Posterior cingulate gyrus (tissue), 11 donors: ENCODE measurements at regions not wholly inside any gene's neighbourhood (a gene's known extent, or its start where the extent isn't known, plus 50 kb on each side); places are given as distances from the start of the nearest gene placed in this dataset.
"Not testable (repeated sequence)": the region's sequence is repeated elsewhere in the genome, so short reads cannot be mapped to it uniquely, and the experiment has no call there.

Experiments used
- DNase-seq, 10 donors: peaks; one replicate each; pipeline versions ENCODE4 v3.0.0 to v3.0.0-alpha.2; 2020 to 2021; ENCODE audit warnings: mixed read lengths in 3 of 10
- intact Hi-C: fragments of 100-400 bp; cut with DNase I; formaldehyde crosslinking; loops from one replicate; pipeline ENCODE4 v1.15.1; 2023

DNA sequence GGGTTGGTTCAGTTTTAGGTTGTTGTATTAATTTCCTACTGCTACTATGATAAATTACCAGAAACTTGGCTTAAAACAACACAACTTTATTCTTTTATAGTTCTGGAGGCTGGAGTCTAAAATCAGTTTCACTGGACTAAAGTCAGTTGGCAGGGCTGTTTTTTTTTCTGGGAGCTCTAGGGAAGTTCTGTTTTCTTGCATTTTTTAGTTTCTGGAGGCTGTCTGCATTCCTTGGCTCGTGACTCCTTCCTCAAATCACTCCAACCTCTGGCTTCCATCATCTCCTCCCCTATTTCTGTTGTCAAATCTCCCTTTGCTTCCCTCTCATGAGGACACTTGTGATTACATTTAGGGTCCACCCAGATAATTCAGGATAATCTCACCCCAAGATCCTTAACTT lies 51.3 kb upstream of the SUB1 start:
- intact Hi-C loops = no loop called here
- no peak for DNase-seq

DNA sequence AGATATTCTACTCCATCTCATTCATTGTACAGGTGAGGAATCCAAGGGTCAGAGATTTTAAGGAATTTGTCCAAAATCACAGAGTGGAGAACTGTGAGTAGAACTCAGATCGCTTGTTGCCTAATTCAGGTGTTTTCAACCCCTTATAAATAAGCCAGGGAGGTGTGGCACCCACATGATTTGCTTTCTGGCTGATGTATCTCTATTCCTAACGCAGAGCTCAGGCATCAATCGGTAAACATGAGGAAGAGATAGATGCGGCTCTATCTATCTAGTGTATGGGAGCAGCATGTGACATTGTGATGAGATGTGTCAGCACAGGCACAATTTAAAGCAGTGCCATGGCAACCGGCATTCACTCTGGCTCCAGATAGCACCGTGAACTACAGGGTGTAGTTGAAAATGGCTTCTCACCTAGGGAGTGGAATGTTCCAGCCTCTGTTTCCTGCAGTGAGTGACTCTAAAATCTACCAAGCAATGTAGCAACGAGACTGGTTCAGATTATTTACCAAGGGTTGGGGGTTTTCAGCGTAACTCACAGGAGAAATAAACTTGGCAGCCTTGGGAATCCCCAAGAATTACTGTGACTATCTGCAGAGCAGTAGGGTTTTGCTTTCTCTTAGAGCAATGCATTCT lies 53.4 kb upstream of the SUB1 start:
- peak in 7 of 10 donors; percentile 32 to 90 (median 53) for DNase-seq
- intact Hi-C loops = no loop called here

DNA sequence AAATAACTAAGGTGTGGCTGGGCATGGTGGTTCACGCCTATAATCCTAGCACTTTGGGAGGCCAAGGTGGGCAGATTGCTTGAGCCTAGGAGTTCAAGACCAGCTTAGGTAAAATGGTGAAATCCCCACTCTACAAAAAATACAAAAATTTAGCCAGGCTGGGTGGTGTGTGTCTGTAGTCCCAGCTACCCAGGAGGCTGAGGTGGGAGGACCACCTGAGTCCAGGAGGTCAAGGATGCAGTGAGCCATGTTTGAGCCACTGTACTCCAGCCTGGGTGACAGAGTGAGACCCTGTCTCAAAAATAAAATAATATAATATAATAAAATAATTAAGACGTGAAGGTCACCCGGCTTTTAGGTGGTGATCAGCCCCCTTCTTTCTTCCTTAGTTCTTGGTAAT lies 58.0 kb upstream of the SUB1 start:
- DNase-seq, intact Hi-C loops: not testable (repeated sequence)

DNA sequence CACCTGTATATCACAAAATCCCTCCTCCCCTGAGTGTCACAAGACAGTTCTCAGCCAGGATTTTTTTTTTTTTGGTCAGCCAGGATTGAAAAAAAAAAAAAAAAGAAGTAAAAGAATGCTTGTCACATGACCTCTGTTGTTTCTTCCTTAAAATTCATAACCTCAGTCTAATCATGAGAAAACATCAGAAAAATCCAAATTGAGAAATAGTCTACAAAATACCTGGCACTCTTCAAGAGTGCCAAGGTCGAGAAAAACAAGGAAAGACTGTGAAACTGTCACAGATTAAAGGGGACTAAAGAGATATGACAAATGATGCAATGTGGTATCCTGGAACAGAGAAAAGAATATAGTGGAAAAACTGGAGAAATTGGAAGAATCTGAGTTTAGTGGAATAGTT lies 58.5 kb upstream of the SUB1 start:
- intact Hi-C loops = no loop called here
- DNase-seq = no peak

DNA sequence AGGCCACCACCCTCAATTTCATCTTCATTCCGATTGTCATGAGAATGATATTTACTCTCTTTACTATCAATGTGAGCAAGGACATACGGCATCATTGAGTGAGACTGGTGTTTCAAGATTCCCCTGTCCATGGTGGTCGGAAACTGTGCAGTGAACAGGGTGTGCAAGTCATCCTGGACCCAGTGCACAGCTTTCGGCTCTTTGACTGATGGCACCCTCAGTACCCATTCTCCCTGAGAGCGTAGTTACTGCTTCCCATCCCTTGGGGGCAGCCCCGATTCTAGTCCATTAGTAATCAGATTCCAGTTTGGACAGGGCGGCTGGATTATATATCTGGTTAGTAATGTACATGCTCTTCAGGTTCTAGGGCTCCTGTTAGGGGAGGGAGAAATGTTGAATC lies 61.7 kb upstream of the SUB1 start:
- no peak for DNase-seq
- intact Hi-C loops = no loop called here

DNA sequence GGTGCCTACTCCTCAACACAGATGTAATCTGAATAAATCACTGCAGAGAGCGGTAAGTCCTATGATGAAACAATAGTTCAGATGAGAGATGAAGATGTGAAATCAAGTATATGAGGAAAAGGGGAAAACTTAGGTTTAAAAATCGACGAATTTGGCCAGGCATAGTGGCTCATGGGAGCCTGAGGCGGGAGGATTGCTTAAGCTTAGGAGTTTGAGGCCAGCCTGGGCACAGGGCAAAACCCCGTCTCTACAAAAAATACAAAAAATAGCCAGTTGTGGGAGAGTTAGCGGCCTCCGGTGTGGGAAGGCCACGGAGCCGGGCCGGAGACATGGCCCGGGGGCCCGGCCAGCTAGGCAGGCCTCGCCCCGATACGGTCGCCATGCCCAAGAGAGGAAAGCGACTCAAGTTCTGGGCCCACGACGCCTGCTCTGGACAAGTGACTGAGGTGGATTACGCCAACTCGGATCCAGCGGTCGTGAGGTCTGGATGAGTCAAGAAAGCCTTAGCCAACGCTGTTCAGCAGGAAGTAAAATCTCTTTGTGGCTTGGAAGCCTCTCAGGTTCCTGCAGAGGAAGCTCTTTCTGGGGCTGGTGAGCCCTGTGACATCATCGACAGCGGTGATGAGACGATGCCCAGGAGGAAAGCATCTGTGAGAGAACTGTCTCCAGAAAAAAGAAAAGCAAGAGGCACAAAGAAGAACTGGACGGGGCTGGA lies 62.8 kb upstream of the SUB1 start:
- DNase-seq = no peak
- intact Hi-C loops = no loop called here

DNA sequence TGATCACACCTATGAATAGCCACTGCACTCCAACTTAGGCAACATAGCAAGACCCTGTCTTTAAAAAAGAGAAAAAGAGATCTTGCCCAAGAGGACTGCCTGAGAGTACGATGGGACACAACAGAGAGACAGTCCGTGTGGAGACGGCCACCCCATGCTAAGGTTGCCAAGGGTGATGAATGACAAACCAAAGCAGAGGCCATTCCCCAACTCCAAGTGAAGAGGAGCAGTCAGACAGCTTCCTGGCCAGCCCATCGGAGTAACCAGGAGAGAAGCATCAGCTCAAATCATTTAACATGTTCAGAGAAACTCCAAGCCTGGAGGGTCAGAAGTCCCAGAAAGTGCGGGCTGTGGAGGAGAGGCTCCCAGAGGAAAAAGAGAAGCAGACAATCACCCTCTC lies 63.9 kb upstream of the SUB1 start:
- intact Hi-C loops = no loop called here
- no peak for DNase-seq

DNA sequence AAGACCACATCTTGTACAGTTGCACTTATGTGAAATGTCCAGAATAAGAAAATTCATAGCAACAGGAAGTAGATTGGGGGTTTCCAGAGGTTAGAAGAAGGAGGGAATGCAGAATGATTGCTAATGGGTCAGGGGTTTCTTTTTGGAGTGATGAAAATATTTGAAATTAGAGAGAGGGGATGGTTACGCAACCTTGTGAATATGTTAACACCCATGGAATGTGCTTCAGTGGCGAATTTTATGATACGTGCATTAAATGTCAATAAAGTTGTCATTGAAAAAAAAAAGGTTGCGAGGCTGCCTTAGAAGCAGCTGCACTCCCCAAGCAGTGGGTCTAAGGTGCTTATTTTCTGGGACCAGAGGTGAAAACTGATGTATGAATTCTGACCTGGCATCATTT lies 64.4 kb upstream of the SUB1 start:
- DNase-seq = no peak
- intact Hi-C loops = no loop called here

DNA sequence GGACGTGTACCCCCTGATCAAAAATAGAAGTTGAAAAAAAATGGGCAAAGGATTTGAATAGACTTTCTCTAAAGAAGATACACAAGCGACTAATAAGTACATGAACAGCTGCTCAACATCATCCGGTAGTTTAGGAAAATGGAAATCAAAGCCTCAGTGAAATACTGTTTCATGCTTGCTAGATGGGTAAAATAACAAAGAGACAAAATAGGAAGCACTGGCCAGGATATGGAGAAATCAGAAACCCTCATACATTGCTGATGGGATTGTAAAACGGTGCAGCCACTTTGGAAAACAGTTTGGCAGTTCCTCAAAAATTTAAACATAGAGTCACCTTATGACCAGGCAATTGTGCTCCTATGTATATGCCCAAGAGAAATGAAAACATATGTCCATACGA lies 65.0 kb upstream of the SUB1 start:
- no peak for DNase-seq
- intact Hi-C loops = no loop called here

DNA sequence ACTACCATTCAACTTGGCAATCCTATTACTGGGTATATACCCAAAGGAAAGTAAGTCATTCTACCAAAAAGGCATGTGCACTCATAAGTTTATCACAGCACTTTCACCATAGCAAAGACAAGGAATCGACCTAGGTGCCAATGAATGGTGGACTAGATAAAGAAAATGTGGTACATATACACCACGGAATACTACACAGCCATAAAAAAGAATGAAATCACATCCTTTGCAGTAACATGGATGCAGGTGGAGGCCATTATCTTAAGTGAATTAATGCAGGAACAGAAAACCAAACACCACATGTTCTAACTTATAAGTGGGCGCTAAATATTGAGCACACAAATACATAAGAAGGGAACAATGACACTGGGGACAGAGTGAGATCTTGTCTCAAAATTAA lies 65.8 kb upstream of the SUB1 start:
- DNase-seq = no peak
- intact Hi-C loops = no loop called here

DNA sequence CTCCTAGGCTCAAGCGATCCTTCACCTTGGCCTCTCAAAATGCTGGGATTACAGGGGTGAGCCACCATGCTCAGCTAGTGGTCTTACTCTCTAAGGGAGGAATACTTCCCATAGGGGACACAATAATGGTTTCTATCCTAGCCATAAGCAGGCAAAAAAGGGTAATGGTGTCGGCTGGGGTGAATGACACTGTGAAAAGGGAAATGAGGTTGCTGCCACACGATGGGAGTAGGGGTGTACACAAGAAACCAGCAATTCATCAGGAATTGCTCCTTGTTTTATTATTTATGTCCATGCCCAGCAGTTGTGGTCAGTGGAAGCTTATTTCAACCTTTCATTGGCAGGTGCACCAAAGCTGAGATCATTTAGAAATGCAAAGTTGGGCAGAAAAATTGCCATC lies 70.3 kb upstream of the ZFR start:
- DNase-seq = no peak
- intact Hi-C loops = no loop called here

DNA sequence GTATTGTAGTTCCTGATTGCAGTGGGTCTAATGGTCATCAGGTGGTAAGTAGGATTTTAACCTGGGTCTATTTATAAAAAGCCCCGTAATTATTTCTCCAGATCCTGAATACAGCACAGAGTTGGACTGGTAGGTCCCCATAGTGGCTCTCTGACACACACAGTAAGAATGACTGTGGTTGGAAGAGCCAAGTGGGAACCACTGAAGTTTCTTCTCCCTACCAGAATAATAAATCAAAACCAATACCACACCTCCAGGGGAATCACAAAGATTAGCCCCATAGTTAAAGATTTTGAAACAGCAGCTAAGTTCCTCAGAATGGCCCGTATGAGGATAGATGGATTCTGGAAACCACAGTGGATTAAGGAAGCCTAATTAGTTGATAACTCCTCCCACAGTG lies 68.4 kb upstream of the ZFR start:
- intact Hi-C loops = loop anchor here (2.0 kb wide), 1 partner anchor 68 kb away; no protein-coding TSS in a partner anchor
- DNase-seq = no peak

DNA sequence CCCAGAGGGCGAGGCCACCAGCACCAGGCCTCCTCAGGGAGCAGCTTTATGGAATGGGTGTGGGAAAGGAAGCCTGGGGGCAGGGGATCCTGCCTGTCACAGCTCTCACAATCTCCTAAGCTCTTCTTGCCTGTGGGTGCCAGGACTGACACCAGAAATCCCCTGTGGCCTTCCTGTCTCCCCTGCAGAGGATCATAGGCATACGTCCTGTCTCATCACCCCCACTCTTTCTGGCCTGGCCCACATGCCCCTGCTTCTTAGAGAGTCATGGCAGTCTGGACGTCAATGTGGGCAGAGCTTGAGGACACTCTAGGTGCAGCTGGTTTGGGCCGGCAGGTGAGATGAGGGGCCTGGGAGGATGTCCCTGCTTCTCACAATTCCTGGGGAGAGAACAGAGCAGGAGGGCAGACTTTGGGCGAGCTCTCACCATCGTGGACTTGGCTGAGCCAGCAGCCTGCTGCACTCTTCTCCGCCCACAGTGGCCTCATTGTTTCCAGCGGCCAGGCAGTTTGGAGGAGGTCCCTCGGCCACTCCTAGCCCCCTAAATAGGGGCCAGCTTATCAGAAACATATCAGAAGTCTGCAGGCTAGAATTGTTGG lies 67.3 kb upstream of the ZFR start:
- intact Hi-C loops = loop anchor here (2.0 kb wide), 1 partner anchor 69 kb away; no protein-coding TSS in a partner anchor
- no peak for DNase-seq

DNA sequence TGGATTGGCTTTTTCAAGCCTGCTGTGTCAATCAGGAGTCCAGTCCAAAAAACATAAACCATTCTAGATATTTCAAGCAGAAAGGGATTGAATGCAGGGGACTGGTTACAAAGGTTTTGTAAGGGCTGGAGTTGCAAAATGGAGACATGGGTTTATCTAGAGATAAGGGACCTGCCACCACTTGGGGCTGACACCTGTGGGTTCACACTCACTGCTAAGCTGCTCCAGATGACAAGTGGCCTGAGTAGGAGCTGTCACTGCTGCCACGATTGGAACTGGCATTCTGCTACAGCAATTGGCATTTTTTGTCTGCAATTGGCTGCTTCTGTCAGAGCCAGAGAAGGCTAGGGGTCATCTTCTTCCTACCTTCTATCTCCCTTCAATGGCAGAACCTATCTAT lies 66.3 kb upstream of the ZFR start:
- no peak for DNase-seq
- intact Hi-C loops = no loop called here

DNA sequence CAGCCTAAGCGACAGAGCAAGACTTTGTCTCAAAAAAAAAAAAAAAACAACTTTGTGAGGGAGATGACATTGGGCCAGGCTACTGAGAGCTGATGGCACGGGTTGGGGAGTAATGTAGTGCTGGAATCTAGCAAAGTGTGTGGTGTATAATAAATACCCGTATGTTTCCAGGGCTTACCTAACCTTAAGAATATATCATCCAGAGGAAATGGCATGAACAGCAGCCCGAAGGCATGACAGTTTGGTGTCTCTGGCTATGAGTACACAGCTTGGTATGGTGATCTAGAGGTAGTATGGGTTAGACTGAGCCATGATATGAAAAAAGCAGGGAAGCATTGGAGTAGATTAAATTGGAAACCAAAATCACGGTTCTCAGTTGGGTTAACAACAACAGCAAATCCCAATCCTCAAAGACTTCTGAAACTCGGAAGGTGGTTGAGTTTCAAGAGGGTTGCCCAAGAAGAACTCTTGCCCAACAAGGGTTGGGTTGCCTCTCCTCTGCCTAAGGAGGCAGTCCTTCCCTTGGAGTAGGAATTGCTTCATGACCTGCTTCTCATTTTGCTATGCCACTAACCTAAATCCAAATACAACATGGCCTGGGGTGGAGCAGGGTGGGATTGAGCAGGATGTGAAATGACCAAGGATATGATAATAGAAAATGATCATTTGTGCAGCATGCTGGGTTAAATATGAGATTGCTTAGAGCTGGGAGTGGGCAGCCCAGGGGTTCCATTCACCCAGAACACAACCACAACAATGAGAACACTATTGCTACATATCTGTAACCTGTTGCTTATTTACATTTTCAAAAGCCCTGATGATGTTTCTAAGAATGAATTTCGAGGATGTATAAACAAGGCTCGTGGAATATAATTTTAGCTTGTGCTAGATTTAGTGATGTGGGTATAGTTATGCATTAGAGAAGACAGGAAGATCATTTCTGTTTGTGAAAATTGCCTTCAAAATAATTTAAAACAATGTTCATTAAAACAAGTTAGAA lies 64.6 kb upstream of the ZFR start:
- no peak for DNase-seq
- intact Hi-C loops = no loop called here

DNA sequence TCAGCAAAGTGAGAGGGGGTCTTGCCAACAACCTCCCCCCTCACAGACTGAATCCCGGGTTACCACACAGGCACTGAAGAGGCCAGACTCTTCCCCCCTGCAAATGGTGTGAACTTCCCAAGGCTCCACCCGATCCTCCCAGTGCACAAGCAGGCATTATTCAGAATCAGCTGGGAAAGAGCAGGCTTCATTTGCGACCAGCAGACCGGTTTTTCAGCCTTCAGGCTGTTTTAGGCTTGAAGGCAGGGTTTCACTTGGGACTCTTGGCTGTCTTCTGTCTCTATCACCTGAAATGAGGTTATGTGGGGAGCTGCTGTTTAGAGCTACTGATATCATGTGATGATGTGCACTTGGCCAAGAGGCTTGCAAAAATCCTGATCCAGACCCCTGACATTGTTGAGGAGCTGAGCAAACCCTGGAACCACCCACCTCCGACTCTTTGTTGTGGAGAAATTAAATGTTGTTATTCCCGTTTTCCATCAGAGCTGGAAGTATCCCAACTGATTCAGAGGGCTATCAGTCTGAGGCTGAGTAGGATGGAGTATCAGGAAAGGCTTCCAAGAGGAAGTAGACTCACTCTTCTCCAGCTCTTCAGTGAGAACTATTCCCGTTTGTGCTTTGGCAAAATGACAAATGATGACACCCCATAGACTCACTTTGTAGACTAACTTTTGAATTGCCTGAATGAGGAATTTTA lies 63.3 kb upstream of the ZFR start:
- no peak for DNase-seq
- intact Hi-C loops = no loop called here

DNA sequence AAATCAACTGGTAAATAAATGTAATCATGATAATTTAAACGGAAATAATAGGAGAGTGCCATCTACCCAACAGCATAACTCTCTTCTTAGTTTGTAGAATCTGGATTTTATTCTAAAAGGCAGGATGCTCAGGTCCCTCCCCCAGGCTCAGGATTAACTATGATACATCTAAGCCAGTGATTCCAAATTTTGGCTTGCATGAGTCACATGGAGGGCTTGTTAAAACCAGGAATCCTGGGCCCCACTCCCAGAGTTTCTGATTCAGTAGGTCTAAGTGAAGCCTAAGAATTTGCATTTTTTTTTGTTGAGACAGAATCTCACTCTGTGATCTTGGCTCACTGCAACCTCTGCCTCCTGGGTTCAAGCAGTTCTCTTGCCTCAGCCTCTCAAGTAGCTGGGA lies 62.3 kb upstream of the ZFR start:
- DNase-seq = no peak
- intact Hi-C loops = no loop called here

DNA sequence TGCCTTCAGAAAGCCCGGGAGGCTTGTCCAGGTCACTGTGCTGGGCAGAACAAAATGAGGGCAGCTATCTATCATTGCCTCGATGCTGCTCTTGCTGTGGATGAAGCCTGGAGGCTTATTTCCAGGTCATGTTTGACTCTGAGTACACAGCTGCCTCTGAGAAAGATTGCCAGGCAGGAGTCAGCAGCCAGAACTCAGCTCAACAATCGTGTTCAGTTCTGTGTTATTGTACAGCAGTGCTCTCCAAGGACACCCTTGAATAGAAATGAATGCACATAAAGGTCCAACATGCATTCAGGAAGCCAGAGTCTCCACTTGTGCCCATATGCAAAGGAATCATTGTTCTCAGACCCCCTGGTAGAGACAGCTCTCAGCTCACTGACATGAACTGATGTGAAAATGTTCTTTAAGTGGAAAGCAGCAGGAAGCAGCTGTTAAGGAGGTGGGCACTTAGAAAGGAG lies 61.7 kb upstream of the ZFR start:
- intact Hi-C loops = no loop called here
- DNase-seq = peak in 5 of 10 donors; percentile 18 to 84 (median 33)

DNA sequence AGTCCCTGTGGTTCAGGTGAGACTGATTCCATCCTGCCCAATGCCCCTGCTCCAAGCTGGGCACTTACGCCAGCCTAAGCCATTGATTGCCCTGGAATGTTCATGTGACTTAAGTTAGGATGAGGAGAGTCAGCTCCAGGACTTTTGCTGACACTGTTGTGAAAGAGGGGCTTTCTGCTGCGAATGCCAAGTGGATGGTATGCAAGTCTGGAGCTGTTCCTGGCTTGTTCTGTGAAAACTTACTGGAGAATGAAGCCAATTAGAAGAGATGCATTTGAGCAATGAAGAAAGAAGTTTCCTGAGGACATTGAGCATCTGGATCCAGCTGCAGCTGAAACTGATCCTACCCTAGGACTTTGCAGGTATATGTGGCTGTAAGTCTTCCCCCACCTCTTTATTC lies 61.2 kb upstream of the ZFR start:
- intact Hi-C loops = loop anchor here (2.0 kb wide), 1 partner anchor 81 kb away; no protein-coding TSS in a partner anchor

DNA sequence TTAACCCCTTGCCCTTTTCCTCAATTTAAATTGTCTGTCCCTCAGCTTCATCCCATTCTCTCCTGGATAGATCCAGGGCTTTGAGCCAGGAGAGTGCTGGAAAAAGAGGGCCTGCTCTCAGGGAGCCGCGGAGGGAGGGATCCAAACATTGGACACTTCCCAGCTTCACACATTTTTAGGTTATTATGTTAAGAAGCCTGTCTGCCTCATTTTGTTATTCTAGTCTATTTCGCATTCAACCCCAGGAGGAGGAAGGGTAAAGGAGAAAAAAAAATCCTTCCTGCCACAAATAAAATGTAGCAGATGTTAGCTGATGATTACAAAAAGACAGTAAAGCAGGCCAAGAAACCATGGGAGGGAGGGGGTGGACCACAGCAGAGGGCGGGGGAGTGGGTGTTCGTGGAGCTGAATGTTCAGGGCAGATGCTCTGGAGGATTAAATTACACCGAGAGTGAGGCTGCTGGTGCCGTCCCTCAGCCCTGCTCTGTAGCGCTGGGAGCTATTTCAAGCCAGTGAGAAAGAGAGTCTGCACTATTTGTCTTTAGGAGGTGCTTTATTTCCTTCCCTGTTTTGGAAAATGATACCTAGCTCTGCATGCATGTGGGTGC lies 60.6 kb upstream of the ZFR start:
- intact Hi-C loops = loop anchor here (2.0 kb wide), 1 partner anchor 82 kb away; no protein-coding TSS in a partner anchor
- DNase-seq = peak; percentile 30 to 94 (median 68)

More for the DNA sequence above, 61.2 kb upstream of the ZFR start:
- DNase-seq = no peak
